ENCODE measurements at regions not wholly inside any gene's neighbourhood (a gene's known extent, or its start where the extent isn't known, plus 50 kb on each side); places are given as distances from the start of the nearest gene placed in this dataset.
"Not testable (repeated sequence)": the region's sequence is repeated elsewhere in the genome, so short reads cannot be mapped to it uniquely, and the experiment has no call there.

GRCh38 chr12:89156862-89157262, 195.4 kb downstream of the DUSP6 start:
- H3K9ac ChIP-seq (ENCODE audit: insufficient read length, low read depth): no peak overlapping the region
- no peak for DNase-seq (ENCODE audit: low read depth, low spot score)
- H3K4me1 ChIP-seq (ENCODE audit: insufficient read depth, insufficient read length): no peaks in the 10 kb centered on the region
- H3K4me3 ChIP-seq (ENCODE audit: insufficient read length, low read depth): no peak overlapping the region
- no peaks in the 10 kb centered on the region; the same call in 1 of the 2 replicates for H3K9me3 ChIP-seq (ENCODE audit: insufficient read depth, low read length)
- no peaks in the 10 kb centered on the region for H3K36me3 ChIP-seq (ENCODE audit: insufficient read depth, insufficient read length, low read length)
- H3K27me3 ChIP-seq (ENCODE audit: insufficient read depth, insufficient read length): no peaks in the 10 kb centered on the region
- TF ChIP-seq SUZ12 (IDR thresholded peaks at IDR 0.05; ENCODE audit: extremely low read depth, insufficient read depth, insufficient read length): no peak
- TF ChIP-seq YY1 (IDR thresholded peaks at IDR 0.05; ENCODE audit: insufficient read depth, insufficient read length): no peak
- TF ChIP-seq ZNF274 (IDR thresholded peaks at IDR 0.05; ENCODE audit: low read depth, low read length): no peak

GRCh38 chr12:89156340-89156739, 196.0 kb downstream of the DUSP6 start:
- Histone ChIP-seq H3K36me3 (ENCODE audit: insufficient read depth, insufficient read length, low read length) (no peaks in the 10 kb centered on the region), H3K9me3 (ENCODE audit: insufficient read depth, low read length) (peaks cover under 1% of the 10 kb centered on the region; the same call in 1 of the 2 replicates), H3K27me3 (ENCODE audit: insufficient read depth, insufficient read length) (no peaks in the 10 kb centered on the region), H3K4me1 (ENCODE audit: insufficient read depth, insufficient read length) (no peaks in the 10 kb centered on the region), H3K9ac (ENCODE audit: insufficient read length, low read depth) (no peak overlapping the region), H3K4me3 (ENCODE audit: insufficient read length, low read depth) (no peak overlapping the region)
- no peak for TF ChIP-seq ZNF274 (IDR thresholded peaks at IDR 0.05; ENCODE audit: low read depth, low read length)
- TF ChIP-seq SUZ12 (IDR thresholded peaks at IDR 0.05; ENCODE audit: extremely low read depth, insufficient read depth, insufficient read length): no peak
- TF ChIP-seq YY1 (IDR thresholded peaks at IDR 0.05; ENCODE audit: insufficient read depth, insufficient read length): no peak
- no peak for DNase-seq (ENCODE audit: low read depth, low spot score)

- Histone ChIP-seq H3K36me3 (ENCODE audit: insufficient read depth, insufficient read length, low read length) (no peaks in the 10 kb centered on the region), H3K9me3 (ENCODE audit: insufficient read depth, low read length) (peaks cover 5% of the 10 kb centered on the region), H3K4me1 (ENCODE audit: insufficient read depth, insufficient read length) (no peaks in the 10 kb centered on the region), H3K9ac (ENCODE audit: insufficient read length, low read depth) (no peak overlapping the region), H3K4me3 (ENCODE audit: insufficient read length, low read depth) (no peak overlapping the region), H3K27me3 (ENCODE audit: insufficient read depth, insufficient read length) (no peaks in the 10 kb centered on the region)
- TF ChIP-seq SUZ12 (IDR thresholded peaks at IDR 0.05; ENCODE audit: extremely low read depth, insufficient read depth, insufficient read length) (no peak), ZNF274 (IDR thresholded peaks at IDR 0.05; ENCODE audit: low read depth, low read length) (no peak), YY1 (IDR thresholded peaks at IDR 0.05; ENCODE audit: insufficient read depth, insufficient read length) (no peak)
- no peak for DNase-seq (ENCODE audit: low read depth, low spot score)
Observed at GRCh38 chr12:89155826-89156225, 196.5 kb downstream of the DUSP6 start.

- TF ChIP-seq YY1 (IDR thresholded peaks at IDR 0.05; ENCODE audit: insufficient read depth, insufficient read length) (no peak), ZNF274 (IDR thresholded peaks at IDR 0.05; ENCODE audit: low read depth, low read length) (no peak), SUZ12 (IDR thresholded peaks at IDR 0.05; ENCODE audit: extremely low read depth, insufficient read depth, insufficient read length) (no peak)
- H3K27me3 ChIP-seq (ENCODE audit: insufficient read depth, insufficient read length): no peaks in the 10 kb centered on the region
Observed at GRCh38 chr12:89154743-89155499, 197.4 kb downstream of the DUSP6 start.

GRCh38 chr12:89153341-89153740, 199.0 kb downstream of the DUSP6 start:
- peaks cover 11% of the 10 kb centered on the region for H3K9me3 ChIP-seq (ENCODE audit: insufficient read depth, low read length)
- H3K4me1 ChIP-seq (ENCODE audit: insufficient read depth, insufficient read length): no peaks in the 10 kb centered on the region
- no peaks in the 10 kb centered on the region for H3K27me3 ChIP-seq (ENCODE audit: insufficient read depth, insufficient read length)
- no peaks in the 10 kb centered on the region for H3K36me3 ChIP-seq (ENCODE audit: insufficient read depth, insufficient read length, low read length)
- no peak overlapping the region for H3K9ac ChIP-seq (ENCODE audit: insufficient read length, low read depth)
- DNase-seq (ENCODE audit: low read depth, low spot score): no peak
- TF ChIP-seq SUZ12 (IDR thresholded peaks at IDR 0.05; ENCODE audit: extremely low read depth, insufficient read depth, insufficient read length) (no peak), ZNF274 (IDR thresholded peaks at IDR 0.05; ENCODE audit: low read depth, low read length) (no peak), YY1 (IDR thresholded peaks at IDR 0.05; ENCODE audit: insufficient read depth, insufficient read length) (no peak)
- H3K4me3 ChIP-seq (ENCODE audit: insufficient read length, low read depth): no peak overlapping the region

More at GRCh38 chr12:89154743-89155499, 197.4 kb downstream of the DUSP6 start:
- Histone ChIP-seq H3K36me3 (ENCODE audit: insufficient read depth, insufficient read length, low read length) (no peaks in the 10 kb centered on the region), H3K9ac (ENCODE audit: insufficient read length, low read depth) (no peak overlapping the region), H3K9me3 (ENCODE audit: insufficient read depth, low read length) (peaks cover 11% of the 10 kb centered on the region), H3K4me3 (ENCODE audit: insufficient read length, low read depth) (no peak overlapping the region), H3K4me1 (ENCODE audit: insufficient read depth, insufficient read length) (no peaks in the 10 kb centered on the region)
- no peak for DNase-seq (ENCODE audit: low read depth, low spot score)

- no peaks in the 10 kb centered on the region for H3K4me1 ChIP-seq (ENCODE audit: insufficient read depth, insufficient read length)
- H3K36me3 ChIP-seq (ENCODE audit: insufficient read depth, insufficient read length, low read length): no peaks in the 10 kb centered on the region
- peak; percentile 64 for DNase-seq (ENCODE audit: low read depth, low spot score)
- no peaks in the 10 kb centered on the region for H3K27me3 ChIP-seq (ENCODE audit: insufficient read depth, insufficient read length)
- TF ChIP-seq YY1 (IDR thresholded peaks at IDR 0.05; ENCODE audit: insufficient read depth, insufficient read length): no peak
- TF ChIP-seq ZNF274 (IDR thresholded peaks at IDR 0.05; ENCODE audit: low read depth, low read length): no peak
- TF ChIP-seq SUZ12 (IDR thresholded peaks at IDR 0.05; ENCODE audit: extremely low read depth, insufficient read depth, insufficient read length): no peak
- H3K9ac ChIP-seq (ENCODE audit: insufficient read length, low read depth): no peak overlapping the region
- no peak overlapping the region for H3K4me3 ChIP-seq (ENCODE audit: insufficient read length, low read depth)
- peaks cover 11% of the 10 kb centered on the region for H3K9me3 ChIP-seq (ENCODE audit: insufficient read depth, low read length)
Observed at GRCh38 chr12:89151536-89151935, 200.8 kb downstream of the DUSP6 start.

- H3K27me3 ChIP-seq (ENCODE audit: insufficient read depth, insufficient read length); DNase-seq (ENCODE audit: low read depth, low spot score); H3K4me3 ChIP-seq (ENCODE audit: insufficient read length, low read depth); H3K4me1 ChIP-seq (ENCODE audit: insufficient read depth, insufficient read length); H3K36me3 ChIP-seq (ENCODE audit: insufficient read depth, insufficient read length, low read length); H3K9ac ChIP-seq (ENCODE audit: insufficient read length, low read depth): not testable (repeated sequence)
- peaks cover 11% of the 10 kb centered on the region for H3K9me3 ChIP-seq (ENCODE audit: insufficient read depth, low read length)
Observed at GRCh38 chr12:89150789-89151188, 201.5 kb downstream of the DUSP6 start.
